MCF 10A (cell line): ENCODE measurements at regions not wholly inside any gene's neighbourhood (a gene's known extent, or its start where the extent isn't known, plus 50 kb on each side); places are given as distances from the start of the nearest gene placed in this dataset.

ENCODE experiments used
- BruUV-seq: library from RNA; stranded (reverse); fragments of 400-500 nt; replicated peaks from 2 replicates; lab custom pipeline; 2021; lab: Mats Ljungman, UMichigan
- CTCF ChIA-PET: fragments of 300-600 bp; sonication (Branson Sonifier 250); formaldehyde crosslinking; extraction: SDS; loops from one replicate; lab custom pipeline; 2021; ENCODE audit warnings: antibody characterized with exemption, inconsistent platforms; lab: Yijun Ruan, JAX
- POLR2A ChIA-PET: fragments of 300-600, 350-650 bp; sonication (Branson Sonifier 250); formaldehyde crosslinking; extraction: SDS; loops from one replicate; lab custom pipeline; 2020; ENCODE audit warnings: antibody characterized with exemption, inconsistent platforms; lab: Yijun Ruan, JAX
- DNase-seq: peaks from one replicate; pipeline ENCODE4 v3.0.0-alpha.2; 2018; ENCODE audit not compliant: unreplicated experiment
- H3K27ac Mint-ChIP-seq: one replicate; pipeline ENCODE4 v1.8.0; 2022; ENCODE audit warnings: mild to moderate bottlenecking, low read depth, mixed read lengths; ENCODE audit not compliant: unreplicated experiment
- H3K27me3 Mint-ChIP-seq: one replicate; pipeline ENCODE4 v1.8.0; 2022; ENCODE audit warnings: mixed read lengths; ENCODE audit not compliant: insufficient read depth, unreplicated experiment
- H3K36me3 Mint-ChIP-seq: one replicate; pipeline ENCODE4 v1.8.0; 2022; ENCODE audit warnings: mild to moderate bottlenecking, moderate library complexity, mixed read lengths; ENCODE audit not compliant: insufficient read depth, unreplicated experiment
- H3K4me1 Mint-ChIP-seq: one replicate; pipeline ENCODE4 v1.8.0; 2022; ENCODE audit warnings: mixed read lengths; ENCODE audit not compliant: insufficient read depth, unreplicated experiment
- H3K4me3 Mint-ChIP-seq: one replicate; pipeline ENCODE4 v1.8.0; 2022; ENCODE audit warnings: mild to moderate bottlenecking, moderate library complexity, mixed read lengths; ENCODE audit not compliant: unreplicated experiment
- H3K9me3 Mint-ChIP-seq: one replicate; pipeline ENCODE4 v1.8.0; 2022; ENCODE audit warnings: mixed read lengths; ENCODE audit not compliant: unreplicated experiment
- CTCF ChIP-seq: fragments of 200-600 bp; IDR thresholded peaks from one replicate; pipeline ENCODE4 v1.8.0; 2022; ENCODE audit warnings: antibody characterized with exemption, mild to moderate bottlenecking; ENCODE audit not compliant: unreplicated experiment
- intact Hi-C: fragments of 100-400 bp; cut with micrococcal nuclease; formaldehyde crosslinking; loops from 2 replicates; pipeline ENCODE4 v1.14.1; 2022

DNA sequence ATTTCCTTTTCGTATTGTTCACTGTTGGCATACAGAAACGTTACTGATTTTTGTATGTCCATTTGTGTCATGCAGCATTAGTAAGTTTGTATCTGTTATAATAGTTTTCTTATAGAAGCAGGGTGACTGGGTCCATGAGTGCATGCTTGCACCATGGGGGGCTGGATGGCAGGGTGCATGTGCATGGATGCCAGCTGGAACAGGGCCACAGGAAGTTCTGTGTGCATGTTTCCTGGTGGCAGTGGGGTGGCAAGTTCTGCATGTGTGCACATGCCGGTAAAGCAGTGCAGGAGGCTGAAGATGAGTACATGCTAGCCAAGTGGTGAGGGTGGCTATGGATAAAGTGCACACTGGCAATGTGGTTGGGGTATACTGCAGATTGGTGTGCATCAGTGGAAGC is 468.0 kb upstream of the KLHL4 start:
- no peak for DNase-seq
- Mint-ChIP-seq H3K4me1 (no peaks in the 10 kb centered on the region), H3K4me3 (no peak overlapping the region), H3K36me3 (no peaks in the 10 kb centered on the region), H3K27ac (no peak overlapping the region), H3K9me3 (peaks cover 8% of the 10 kb centered on the region), H3K27me3 (peaks cover 25% of the 10 kb centered on the region)
- POLR2A ChIA-PET = no interaction called here
- no peak for TF ChIP-seq CTCF
- intact Hi-C loops = no loop called here
- no TSS peak for BruUV-seq
- CTCF ChIA-PET = no interaction called here

DNA sequence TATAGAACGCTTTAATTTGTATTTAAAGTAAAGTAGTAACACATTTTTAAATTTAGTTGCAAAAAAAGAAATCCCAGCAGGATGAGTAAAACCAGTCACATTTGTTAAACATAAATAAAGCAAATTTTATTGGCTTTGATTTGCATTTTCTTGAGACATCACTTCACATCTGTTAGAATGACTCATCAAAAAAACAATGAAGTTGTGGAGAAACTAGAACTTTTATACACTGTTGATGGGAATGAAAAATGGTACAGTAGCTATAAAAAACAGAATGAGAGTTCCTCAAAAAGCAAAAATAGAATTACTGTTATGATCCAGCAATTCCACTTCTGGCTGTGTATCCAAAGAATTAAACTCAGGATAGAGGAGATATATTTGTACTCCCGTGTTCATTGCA is 454.0 kb upstream of the KLHL4 start:
- Mint-ChIP-seq H3K9me3 (no peaks in the 10 kb centered on the region), H3K27ac (no peak overlapping the region), H3K27me3 (peaks cover 18% of the 10 kb centered on the region), H3K4me1 (peaks cover 14% of the 10 kb centered on the region), H3K4me3 (no peak overlapping the region), H3K36me3 (no peaks in the 10 kb centered on the region)
- intact Hi-C loops = no loop called here
- TF ChIP-seq CTCF = no peak
- CTCF ChIA-PET = interaction anchor here (0.5 kb wide), 1 partner anchor 1354 kb away, joined by 3 read pairs; no protein-coding TSS in a partner anchor
- BruUV-seq = no TSS peak
- POLR2A ChIA-PET = no interaction called here
- DNase-seq = peak; percentile 38

DNA sequence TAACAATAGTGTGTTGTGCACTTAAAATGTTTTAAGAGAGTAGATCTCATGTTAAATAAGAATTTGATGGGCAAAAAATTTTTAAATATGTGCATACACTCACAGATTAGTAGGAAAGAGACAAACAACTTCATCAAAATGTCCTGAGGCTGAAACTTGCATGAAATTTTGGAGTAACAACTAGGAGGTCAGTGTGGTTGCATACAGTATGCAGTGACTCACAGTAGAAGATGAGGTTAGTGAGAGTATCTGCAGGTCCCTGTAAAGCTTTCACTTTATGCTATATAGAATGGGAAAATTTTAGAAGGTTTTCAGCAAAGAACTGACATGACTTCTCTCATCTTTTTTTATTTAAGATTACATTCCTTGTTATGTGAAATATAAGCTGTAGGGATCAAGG is 453.1 kb upstream of the KLHL4 start:
- ChIA-PET CTCF (no interaction called here), POLR2A (no interaction called here)
- peaks cover 26% of the 10 kb centered on the region for H3K27me3 Mint-ChIP-seq
- BruUV-seq = no TSS peak
- no peaks in the 10 kb centered on the region for H3K9me3 Mint-ChIP-seq
- peak overlapping the region; percentile 11 for H3K27ac Mint-ChIP-seq
- no peak for TF ChIP-seq CTCF
- H3K36me3 Mint-ChIP-seq = no peaks in the 10 kb centered on the region
- peak; percentile 42 for DNase-seq
- no peak overlapping the region for H3K4me3 Mint-ChIP-seq
- intact Hi-C loops = no loop called here
- H3K4me1 Mint-ChIP-seq = peaks cover 14% of the 10 kb centered on the region

- Mint-ChIP-seq H3K36me3 (no peaks in the 10 kb centered on the region), H3K27ac (no peak overlapping the region), H3K9me3 (no peaks in the 10 kb centered on the region), H3K4me3 (no peak overlapping the region), H3K4me1 (peaks cover 14% of the 10 kb centered on the region), H3K27me3 (peaks cover 28% of the 10 kb centered on the region)
- peak; percentile 10 for DNase-seq
- ChIA-PET CTCF (no interaction called here), POLR2A (interaction anchor here (0.7 kb wide), 1 partner anchor 17 kb away, joined by 3 read pairs; no protein-coding TSS in a partner anchor)
- intact Hi-C loops = no loop called here
- no TSS peak for BruUV-seq
- no peak for TF ChIP-seq CTCF
Measured at GRCh38 chrX:87067795-87068369, 449.7 kb upstream of the KLHL4 start.
